Stimulated activated naive CD8-positive, alpha-beta T cell treated with anti-CD3 and anti-CD28 coated beads, Interleukin-15, amount 100 ng/mL, for 72 hours (primary cell): ENCODE measurements at regions not wholly inside any gene's neighbourhood (a gene's known extent, or its start where the extent isn't known, plus 50 kb on each side); places are given as distances from the start of the nearest gene placed in this dataset.

Experiments
- ATAC-seq: fragments of 150-1000 bp; cut with Tn5 transposase; 2 replicates; pipeline ENCODE4 v1.10.0; 2021; ENCODE audit warnings: mild to moderate bottlenecking, moderate library complexity
- DNase-seq, 2 donors: peaks; one replicate each; pipeline ENCODE4 v3.0.0; 2021 to 2022
- H3K27ac Mint-ChIP-seq, 2 donors: one replicate each; pipeline ENCODE4 v1.8.0; 2022; ENCODE audit warnings: mild to moderate bottlenecking in 2 of 2, mixed read lengths in 2 of 2, moderate library complexity in 2 of 2
- H3K27me3 Mint-ChIP-seq: one replicate; pipeline ENCODE4 v1.8.0; 2022; ENCODE audit warnings: mixed read lengths
- H3K4me1 Mint-ChIP-seq: one replicate; pipeline ENCODE4 v1.8.0; 2022; ENCODE audit warnings: mild to moderate bottlenecking, mixed read lengths
- H3K4me3 Mint-ChIP-seq, 2 donors: one replicate each; pipeline ENCODE4 v1.8.0; 2022; ENCODE audit warnings: mild to moderate bottlenecking in 2 of 2, mixed read lengths in 2 of 2, moderate library complexity in 1 of 2
- H3K9me3 Mint-ChIP-seq, 2 donors: one replicate each; pipeline ENCODE4 v1.8.0; 2022; ENCODE audit warnings: mixed read lengths in 2 of 2

DNA sequence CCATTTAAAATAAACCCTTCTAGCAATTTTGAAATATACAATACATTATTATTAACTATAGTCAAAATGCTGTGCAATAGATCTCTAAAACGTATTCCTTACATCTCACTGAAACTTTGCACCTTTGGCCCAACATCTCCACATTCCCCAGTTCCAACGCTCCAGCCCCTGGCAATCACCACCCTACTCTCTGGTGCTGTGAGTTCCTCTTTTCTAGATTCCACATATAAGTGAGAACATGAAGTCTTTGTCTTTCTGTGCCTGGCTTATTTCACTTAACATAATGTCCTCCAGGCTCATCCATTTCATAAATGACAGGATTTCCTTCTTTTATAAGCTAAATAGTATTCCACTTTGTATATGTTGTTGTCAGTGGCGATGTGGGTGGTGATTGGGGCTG lies 194.7 kb upstream of the RTL1 start:
- H3K9me3 Mint-ChIP-seq, result peaks cover 0 to 7% of the 10 kb centered on the region in 2 donors
- no peak overlapping the region for H3K27ac Mint-ChIP-seq
- DNase-seq (no peak), ATAC-seq (no peak)
- no peak overlapping the region for H3K4me3 Mint-ChIP-seq
- H3K27me3 Mint-ChIP-seq, result peaks cover 27% of the 10 kb centered on the region
- H3K4me1 Mint-ChIP-seq, result peaks cover 9% of the 10 kb centered on the region

DNA sequence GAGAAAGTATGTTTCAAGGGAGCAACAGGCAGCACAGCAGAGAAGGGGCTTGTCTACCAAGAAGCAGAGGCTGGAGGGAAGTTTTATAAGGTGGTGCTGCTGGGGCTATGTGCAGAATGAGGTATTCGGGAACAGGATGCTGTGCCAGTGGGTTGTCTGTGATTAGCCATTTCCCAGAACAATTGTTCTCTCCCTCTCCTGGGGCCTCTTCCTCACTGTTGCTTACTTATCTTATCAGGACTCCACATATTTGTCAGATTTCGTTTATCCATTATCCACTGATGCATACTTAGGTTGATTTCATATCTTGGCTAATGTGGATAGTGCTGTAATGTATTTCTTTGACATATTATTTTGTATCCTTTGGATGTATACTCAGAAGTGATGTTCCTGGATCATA lies 195.1 kb upstream of the RTL1 start:
- Mint-ChIP-seq H3K27me3 (peaks cover 27% of the 10 kb centered on the region), H3K9me3 (peaks cover 0 to 7% of the 10 kb centered on the region in 2 donors), H3K27ac (peak overlapping the region in 1 of 2 donors; percentile 25), H3K4me1 (peaks cover 9% of the 10 kb centered on the region), H3K4me3 (no peak overlapping the region)
- DNase-seq (no peak), ATAC-seq (no peak)

DNA sequence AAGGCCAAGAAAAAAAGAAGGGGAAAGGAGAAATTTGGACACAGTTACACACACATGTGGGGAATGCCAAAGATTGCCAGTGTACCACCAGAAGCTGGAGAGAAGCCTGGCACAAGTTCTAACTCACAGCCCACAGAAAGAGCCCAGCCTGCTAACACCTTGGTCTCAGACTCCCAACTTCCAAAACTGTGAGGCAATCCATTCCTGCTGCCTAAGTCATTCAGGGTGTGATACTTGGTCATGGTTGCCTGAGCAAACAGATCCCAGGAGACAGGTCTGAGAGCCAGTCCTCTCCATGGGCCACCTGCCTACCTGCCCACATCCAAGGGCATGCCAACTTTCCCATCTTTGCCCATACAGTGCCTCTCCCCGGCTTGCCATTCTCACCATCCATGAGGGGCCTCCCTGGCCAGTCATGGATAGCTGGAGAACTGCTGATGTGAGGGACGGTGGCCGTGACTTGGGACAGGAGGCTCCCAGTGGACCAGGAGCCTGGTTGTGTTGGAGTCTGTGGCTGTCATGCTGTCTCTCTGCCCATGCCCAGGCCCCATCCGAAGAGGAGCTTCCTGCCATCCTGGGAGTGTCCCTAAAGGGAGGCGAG lies 198.0 kb upstream of the RTL1 start:
- H3K4me3 Mint-ChIP-seq, result no peak overlapping the region
- ATAC-seq, result no peak
- H3K27ac Mint-ChIP-seq, result no peak overlapping the region
- H3K27me3 Mint-ChIP-seq, result peaks cover 14% of the 10 kb centered on the region
- peaks cover 9% of the 10 kb centered on the region for H3K4me1 Mint-ChIP-seq
- DNase-seq, result no peak
- peaks cover 5 to 7% of the 10 kb centered on the region in 2 donors for H3K9me3 Mint-ChIP-seq

DNA sequence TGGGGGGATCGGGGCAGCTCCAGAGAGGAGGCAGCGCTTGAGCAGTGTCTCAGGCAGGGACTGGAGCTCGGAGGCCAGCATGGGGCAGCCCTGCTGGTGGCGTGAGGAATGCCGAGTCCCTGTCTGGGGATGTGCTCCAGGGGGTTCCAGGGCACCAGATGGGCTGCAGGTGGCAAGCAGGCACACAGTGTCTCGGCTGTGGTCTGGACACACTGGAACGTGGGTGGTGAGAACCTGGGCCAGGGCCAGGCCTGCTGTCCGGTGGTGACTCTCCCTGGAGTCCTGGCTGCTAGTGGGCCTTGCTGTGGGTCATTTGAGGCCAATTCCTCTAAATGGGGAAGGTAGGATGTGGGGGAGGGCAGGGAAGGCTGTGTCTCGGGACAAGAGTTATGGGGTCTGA lies 199.4 kb upstream of the RTL1 start:
- Mint-ChIP-seq H3K4me3 (no peak overlapping the region), H3K4me1 (peaks cover 9% of the 10 kb centered on the region), H3K27me3 (peaks cover 14% of the 10 kb centered on the region), H3K9me3 (peaks cover 5 to 7% of the 10 kb centered on the region in 2 donors), H3K27ac (no peak overlapping the region)
- DNase-seq (no peak), ATAC-seq (no peak)

DNA sequence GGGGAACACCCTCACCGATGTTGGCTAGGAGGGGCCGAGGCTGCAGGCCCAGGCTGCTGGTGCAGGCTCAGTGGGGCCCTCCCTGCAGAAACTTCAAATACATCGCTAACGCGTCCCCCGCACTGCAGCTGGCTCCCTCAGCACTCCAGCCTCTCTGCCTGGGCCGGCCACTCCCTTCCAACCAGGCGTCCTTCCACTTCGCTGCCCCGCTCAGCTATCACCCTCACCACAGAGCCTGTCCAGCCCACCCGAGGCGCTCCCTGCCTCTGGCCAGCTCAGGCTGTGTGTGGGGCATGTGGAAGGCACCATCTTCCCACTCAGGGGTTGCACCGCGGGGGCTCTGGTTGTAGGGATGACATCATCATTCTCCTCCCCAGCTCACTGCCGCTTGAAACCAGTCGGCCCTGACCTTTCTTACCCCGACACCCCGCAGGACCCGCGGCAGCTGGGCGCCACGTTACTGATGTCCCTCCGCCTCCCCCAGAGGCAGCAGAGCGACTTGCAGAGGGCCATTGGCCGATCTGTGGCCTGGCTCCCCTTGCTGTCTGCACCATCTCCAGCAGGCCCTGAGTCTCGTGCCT lies 199.9 kb upstream of the RTL1 start:
- Mint-ChIP-seq H3K27me3 (peaks cover 14% of the 10 kb centered on the region), H3K4me1 (peaks cover 9% of the 10 kb centered on the region), H3K9me3 (peaks cover 5 to 7% of the 10 kb centered on the region in 2 donors), H3K4me3 (no peak overlapping the region), H3K27ac (no peak overlapping the region)
- DNase-seq, result no peak
- no peak for ATAC-seq

DNA sequence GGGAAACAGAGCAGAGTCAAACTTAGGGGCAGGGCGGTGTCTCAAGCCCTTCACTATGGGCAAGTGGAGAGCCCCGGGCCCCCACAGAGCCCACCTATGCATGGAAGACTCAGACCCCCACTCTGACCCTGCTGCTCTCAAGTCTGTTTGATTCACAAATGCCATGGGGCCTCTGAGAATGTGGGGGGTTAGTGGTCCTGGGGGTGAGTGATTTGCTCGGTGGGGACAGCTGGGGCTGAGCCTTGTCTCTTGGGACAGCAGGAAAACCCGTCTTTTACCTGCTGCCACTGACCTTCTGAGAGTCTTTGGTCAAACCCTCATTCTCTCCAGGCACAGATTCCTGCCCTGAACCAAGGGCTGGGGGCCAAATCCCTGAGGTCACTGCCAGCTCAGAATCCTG lies 201.0 kb upstream of the RTL1 start:
- no peak for ATAC-seq
- H3K27ac Mint-ChIP-seq, result no peak overlapping the region
- peaks cover 3% of the 10 kb centered on the region for H3K27me3 Mint-ChIP-seq
- H3K4me1 Mint-ChIP-seq, result peaks cover 1% of the 10 kb centered on the region
- H3K4me3 Mint-ChIP-seq, result no peak overlapping the region
- H3K9me3 Mint-ChIP-seq, result peaks cover 5 to 7% of the 10 kb centered on the region in 2 donors
- DNase-seq, result no peak

DNA sequence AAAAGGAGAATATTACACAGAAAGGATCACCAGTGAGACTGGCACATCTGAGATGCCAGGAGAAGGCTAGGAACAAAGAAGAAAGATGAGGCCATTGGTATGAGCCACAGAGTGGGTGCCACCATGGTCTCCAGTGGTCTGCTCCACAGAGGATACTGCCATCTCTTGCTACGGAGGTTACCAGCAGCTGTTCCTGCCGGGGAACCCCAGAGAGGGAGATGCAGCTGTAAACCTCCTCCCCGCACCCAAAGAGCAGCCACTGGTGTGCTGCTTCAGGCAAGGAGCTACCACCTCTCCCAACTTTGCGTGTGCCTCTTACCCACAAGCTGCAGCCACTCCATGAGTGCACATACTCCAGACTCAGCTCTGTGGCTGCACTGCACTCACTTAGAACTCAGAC lies 201.5 kb upstream of the RTL1 start:
- no peak for DNase-seq
- Mint-ChIP-seq H3K27me3 (no peaks in the 10 kb centered on the region), H3K27ac (no peak overlapping the region), H3K4me3 (no peak overlapping the region), H3K9me3 (peaks cover 5 to 7% of the 10 kb centered on the region in 2 donors), H3K4me1 (no peaks in the 10 kb centered on the region)
- no peak for ATAC-seq

DNA sequence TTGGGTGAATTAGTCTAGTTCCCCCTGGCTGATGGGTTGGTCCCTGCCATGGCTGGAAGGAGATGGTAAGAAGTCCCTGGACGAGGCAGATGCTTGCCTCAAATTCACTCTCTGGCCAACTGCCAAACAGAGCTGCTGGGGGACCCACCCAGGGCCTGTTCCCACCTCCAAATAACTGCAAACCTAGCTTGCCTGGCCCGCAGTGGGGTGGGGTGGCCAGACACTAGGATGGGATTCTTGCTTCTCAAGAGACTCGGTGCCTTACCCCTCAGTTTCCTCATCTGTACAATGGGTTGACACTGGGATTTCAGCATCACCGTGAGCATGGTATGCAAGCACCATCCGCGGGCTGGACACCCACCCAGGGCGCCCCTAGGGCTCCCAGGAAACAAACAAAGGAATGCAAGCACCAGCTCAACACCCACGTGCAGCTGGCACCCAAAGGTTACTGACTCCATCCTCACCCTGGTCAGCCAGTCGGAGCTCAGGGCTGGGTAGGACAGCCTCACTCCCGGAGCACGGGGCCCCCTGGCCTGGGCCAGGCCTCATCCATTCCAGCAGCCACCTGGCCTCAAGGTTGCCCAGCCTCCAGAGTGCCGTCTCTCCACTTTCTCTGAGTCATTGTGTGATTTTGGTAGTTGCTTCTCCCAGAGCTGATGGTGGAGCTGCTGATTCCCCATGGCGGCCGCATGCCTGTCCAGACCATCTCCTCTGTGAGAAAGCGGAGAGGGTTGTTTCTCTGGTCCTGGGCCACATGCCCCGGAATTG lies 205.2 kb upstream of the RTL1 start:
- H3K27ac Mint-ChIP-seq, result peak overlapping the region in 1 of 2 donors; percentile 56
- ATAC-seq (no peak), DNase-seq (no peak)
- H3K9me3 Mint-ChIP-seq, result peaks cover 0 to 5% of the 10 kb centered on the region in 2 donors
- H3K27me3 Mint-ChIP-seq, result no peaks in the 10 kb centered on the region
- H3K4me3 Mint-ChIP-seq, result no peak overlapping the region
- no peaks in the 10 kb centered on the region for H3K4me1 Mint-ChIP-seq

DNA sequence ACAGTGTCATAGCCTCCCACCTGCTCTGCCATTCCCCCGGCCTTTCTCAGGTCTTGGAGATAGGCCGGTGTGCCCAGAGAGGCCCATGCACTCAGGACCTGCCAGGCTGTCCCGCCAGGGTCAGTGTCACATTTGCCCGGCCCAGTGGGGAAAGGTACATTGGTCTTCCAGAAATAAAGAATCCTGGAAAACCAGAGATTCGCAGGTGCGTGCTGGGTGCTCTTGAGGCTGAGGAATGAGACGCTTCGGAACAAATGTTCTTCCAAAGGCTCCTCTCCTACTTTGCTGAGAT lies 205.8 kb upstream of the RTL1 start:
- no peak overlapping the region for H3K4me3 Mint-ChIP-seq
- peak overlapping the region in 1 of 2 donors; percentile 36 for H3K27ac Mint-ChIP-seq
- H3K4me1 Mint-ChIP-seq, result no peaks in the 10 kb centered on the region
- peaks cover 0 to 5% of the 10 kb centered on the region in 2 donors for H3K9me3 Mint-ChIP-seq
- no peak for ATAC-seq
- DNase-seq, result no peak
- no peaks in the 10 kb centered on the region for H3K27me3 Mint-ChIP-seq

DNA sequence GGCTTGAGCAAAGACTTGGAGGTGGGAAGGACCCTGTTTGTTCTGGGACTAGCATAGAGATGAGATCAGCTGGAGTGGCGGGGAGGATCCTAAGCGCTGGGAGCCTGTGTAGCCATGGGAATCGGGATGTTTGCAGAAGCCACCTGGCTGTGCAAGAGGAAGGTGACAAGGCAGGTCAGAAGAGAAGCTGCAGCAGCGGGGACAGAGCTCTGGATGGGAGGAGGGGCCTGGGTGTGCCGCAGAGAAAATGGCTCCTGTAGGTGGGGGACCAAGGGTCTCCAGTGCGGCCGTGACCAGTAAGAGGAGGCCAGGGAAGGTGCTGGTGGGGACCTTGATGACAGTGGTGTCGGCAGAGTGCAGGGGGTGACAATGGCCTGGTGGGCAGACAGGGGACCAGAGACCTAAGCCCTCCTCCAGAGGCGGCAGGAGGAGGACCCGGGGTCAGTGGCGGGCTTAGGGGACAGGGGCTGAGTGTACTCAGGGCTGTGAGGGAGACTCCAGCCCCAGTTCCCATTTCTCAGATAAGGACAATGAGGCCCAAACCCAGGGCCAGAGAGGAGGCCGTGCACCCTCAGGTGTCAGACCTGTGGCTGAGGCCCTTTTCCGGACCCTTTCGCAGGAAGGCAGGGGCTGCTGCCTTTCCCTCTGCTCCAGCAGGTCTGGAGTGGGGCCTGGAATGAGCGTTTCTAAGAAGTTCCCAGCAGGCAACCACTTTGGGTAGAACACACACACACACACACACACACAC lies 206.6 kb upstream of the RTL1 start:
- DNase-seq (no peak), ATAC-seq (no peak)
- H3K27ac Mint-ChIP-seq, result no peak overlapping the region
- peaks cover 0 to 5% of the 10 kb centered on the region in 2 donors for H3K9me3 Mint-ChIP-seq
- no peak overlapping the region for H3K4me3 Mint-ChIP-seq
- H3K27me3 Mint-ChIP-seq, result no peaks in the 10 kb centered on the region
- H3K4me1 Mint-ChIP-seq, result no peaks in the 10 kb centered on the region

DNA sequence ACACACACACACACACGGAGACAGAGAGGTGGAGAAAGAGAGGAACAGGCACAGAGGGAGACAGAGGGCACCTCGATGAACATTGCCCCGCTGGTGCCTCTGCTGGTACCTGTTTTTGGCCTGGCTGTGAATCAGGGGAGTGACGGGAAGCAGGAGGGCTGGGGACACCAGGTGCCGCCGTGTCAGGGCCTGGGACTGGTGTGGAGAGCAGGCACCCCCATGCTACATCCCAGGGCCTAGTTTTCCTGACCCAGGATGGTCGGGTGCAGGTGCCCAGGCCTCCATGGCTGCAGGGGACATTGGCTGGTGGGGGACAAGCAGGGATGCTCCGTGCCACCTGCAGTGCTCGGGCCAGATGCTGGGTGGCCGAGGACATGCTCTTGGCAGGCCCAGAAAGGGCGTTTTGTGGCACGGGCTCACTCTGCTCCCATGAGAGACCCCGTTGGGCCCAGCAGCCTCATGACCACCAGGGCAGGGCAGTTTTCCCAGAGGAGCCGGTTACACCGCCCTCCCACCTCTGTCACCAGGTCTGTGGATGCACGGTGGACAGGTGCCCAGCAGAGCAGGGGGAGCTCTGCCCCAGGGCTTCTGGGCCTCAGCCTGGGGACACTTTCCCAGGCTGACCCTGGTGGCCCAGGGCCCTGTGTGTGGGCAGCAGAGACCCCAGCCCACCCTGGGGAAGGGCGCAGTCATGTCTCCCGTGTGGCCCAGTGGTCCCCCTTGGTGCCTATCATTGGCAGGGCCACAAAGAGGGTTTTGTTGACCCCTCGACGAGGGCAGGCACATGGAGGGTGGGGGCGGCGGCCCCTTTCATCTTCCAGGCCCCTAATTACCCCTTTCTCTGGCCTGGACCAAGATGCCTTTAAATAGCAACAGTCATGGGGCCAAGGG lies 207.5 kb upstream of the RTL1 start:
- H3K9me3 Mint-ChIP-seq, result peaks cover 0 to 3% of the 10 kb centered on the region in 2 donors
- ATAC-seq, result no peak
- H3K4me3 Mint-ChIP-seq, result no peak overlapping the region
- H3K4me1 Mint-ChIP-seq, result no peaks in the 10 kb centered on the region
- H3K27me3 Mint-ChIP-seq, result no peaks in the 10 kb centered on the region
- DNase-seq, result no peak
- H3K27ac Mint-ChIP-seq, result no peak overlapping the region

DNA sequence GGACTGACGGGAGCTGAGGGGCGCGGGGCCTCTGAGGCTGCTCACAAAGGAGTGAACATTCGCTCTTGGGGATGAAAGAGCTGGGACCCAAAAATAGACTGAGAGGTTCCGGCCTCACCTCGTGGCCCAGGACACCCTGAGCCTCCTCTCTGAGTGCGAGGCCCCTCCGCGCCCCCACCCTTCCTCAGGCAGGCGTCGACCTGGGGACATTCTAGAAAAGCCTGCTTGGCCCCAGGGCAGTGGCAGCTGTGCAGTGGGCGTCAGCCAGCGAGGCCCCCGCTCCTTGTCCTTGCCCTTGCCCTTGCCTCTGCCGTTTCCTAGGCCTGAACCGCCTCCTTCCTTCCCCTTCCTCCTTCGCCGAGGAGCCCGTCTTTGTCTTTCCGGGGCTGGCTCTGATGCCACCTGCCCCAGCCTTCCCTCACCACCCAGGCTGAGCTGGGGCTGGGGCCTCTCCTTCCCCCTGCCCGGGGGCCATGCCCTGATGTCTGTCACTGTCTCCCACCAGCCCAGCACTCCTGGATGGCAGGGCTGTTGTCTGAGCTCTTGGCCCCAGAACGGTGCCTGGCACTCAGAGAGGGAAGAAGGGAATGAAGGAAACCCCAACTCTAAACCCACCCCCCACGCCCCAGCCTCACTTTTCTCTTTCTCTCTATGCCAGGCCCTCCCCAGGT lies 208.2 kb upstream of the RTL1 start:
- no peaks in the 10 kb centered on the region for H3K27me3 Mint-ChIP-seq
- peak overlapping the region in 1 of 2 donors; percentile 31 for H3K27ac Mint-ChIP-seq
- H3K9me3 Mint-ChIP-seq, result no peaks in the 10 kb centered on the region
- DNase-seq, result no peak
- no peak overlapping the region for H3K4me3 Mint-ChIP-seq
- ATAC-seq, result no peak
- no peaks in the 10 kb centered on the region for H3K4me1 Mint-ChIP-seq

DNA sequence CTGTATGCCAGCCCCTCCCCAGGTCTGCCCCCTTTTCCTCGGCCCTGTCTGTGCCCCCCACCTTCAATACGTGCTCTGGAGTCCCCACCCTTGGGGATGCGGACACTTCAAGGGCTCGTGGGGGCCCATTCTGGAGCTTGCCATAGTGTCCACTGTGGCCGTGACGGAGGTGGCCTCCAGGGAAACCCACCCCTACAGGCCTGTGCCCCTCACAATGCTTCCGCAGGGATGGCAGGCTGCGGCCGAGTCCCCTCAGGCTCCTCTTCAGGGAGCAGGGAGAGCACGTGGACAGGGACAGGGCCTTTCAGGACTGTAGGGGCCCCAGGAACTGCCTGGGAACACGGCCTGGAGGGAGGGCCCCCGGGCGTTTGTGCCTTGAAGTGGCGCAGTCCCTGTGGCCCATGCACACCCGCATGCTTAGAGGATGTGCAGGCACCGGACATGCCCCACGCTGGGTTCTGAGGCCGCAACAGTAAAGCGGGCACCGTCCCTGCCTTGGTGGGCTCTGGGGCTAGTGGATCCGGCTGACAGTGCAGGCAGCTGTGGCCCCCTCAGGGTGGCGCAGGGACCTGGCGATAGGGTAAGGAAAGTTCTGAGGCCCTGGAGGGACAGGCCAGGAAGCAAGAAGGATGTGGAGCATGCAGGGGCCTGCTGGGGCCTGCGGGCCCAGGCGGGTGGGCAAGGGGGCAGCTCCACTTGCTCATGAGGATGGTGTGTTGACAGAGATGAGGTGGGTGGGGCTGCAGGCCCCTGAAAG lies 209.0 kb upstream of the RTL1 start:
- no peak for DNase-seq
- Mint-ChIP-seq H3K4me1 (no peaks in the 10 kb centered on the region), H3K27ac (no peak overlapping the region)

DNA sequence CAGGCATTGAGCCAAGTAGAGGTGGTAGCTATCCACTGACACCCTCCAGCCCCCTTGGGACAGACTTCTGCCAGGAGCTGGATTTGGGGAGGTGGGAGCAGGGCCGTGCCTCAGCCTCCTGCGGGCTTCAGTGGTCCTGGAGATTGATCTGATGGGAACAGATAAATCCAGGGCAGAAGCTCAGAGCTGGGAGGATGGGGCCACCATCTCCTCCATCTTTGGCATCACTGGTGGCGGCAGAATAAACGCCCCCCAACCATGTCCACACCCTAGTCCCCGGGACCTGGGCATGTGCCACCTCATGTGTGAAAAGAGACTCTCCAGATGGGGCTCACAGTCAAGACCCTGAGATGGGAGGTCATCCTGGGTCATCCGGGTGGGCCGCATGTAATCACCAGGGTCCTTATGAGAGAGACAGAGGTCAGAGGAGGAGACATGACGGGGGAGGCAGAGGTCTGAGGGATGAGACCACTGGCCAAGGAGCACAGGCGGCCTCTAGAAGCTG lies 209.6 kb upstream of the RTL1 start:
- Mint-ChIP-seq H3K4me1 (no peaks in the 10 kb centered on the region), H3K27me3 (no peaks in the 10 kb centered on the region), H3K9me3 (no peaks in the 10 kb centered on the region), H3K4me3 (no peak overlapping the region), H3K27ac (no peak overlapping the region)
- no peak for ATAC-seq
- DNase-seq, result no peak

More for the DNA sequence above, 209.0 kb upstream of the RTL1 start:
- ATAC-seq, result peak; percentile 42
- Mint-ChIP-seq H3K9me3 (no peaks in the 10 kb centered on the region), H3K4me3 (no peak overlapping the region), H3K27me3 (no peaks in the 10 kb centered on the region)
